Left ventricle myocardium inferior (tissue), 1 donor: ENCODE measurements at regions not wholly inside any gene's neighbourhood (a gene's known extent, or its start where the extent isn't known, plus 50 kb on each side); places are given as distances from the start of the nearest gene placed in this dataset.

ENCODE experiments used
- DNase-seq: peaks from one replicate; pipeline ENCODE4 v3.0.0-alpha.2; 2020
- H3K27ac ChIP-seq: fragments of 200-600 bp; replicated peaks from 2 replicates; pipeline ENCODE4 v1.8.0; 2021
- H3K27me3 ChIP-seq: fragments of 200-600 bp; 2 replicates; pipeline ENCODE4 v1.8.0; 2021; ENCODE audit warnings: low read depth
- H3K36me3 ChIP-seq: fragments of 200-600 bp; 2 replicates; pipeline ENCODE4 v1.8.0; 2021
- H3K4me1 ChIP-seq: fragments of 200-600 bp; 2 replicates; pipeline ENCODE4 v1.8.0; 2021
- H3K4me3 ChIP-seq: fragments of 200-600 bp; 2 replicates; pipeline ENCODE4 v1.8.0; 2021; ENCODE audit warnings: mild to moderate bottlenecking, moderate library complexity
- H3K9me3 ChIP-seq: fragments of 200-600 bp; replicated peaks from 2 replicates; pipeline ENCODE4 v1.8.0; 2021
- CTCF ChIP-seq: fragments of 200-600 bp; IDR thresholded peaks from 2 replicates; pipeline ENCODE4 v1.8.0; 2021; ENCODE audit warnings: antibody characterized with exemption, mild to moderate bottlenecking, borderline replicate concordance
- intact Hi-C: fragments of 100-400 bp; cut with micrococcal nuclease; formaldehyde crosslinking; loops from one replicate; pipeline ENCODE4 v1.11.0; 2022
- donor health status: DM: no; HTN: yes; CAD: no; lungs with severe emphysema.

GRCh38 chr16:25443994-25444393 lies 186.3 kb upstream of the ZKSCAN2 start:
- H3K36me3 ChIP-seq = no peaks in the 10 kb centered on the region
- H3K4me3 ChIP-seq = no peak overlapping the region
- H3K27ac ChIP-seq = no peak overlapping the region
- no peaks in the 10 kb centered on the region for H3K4me1 ChIP-seq
- no peak for TF ChIP-seq CTCF
- no peak for DNase-seq
- intact Hi-C loops = no loop called here
- H3K9me3 ChIP-seq = peaks cover 21% of the 10 kb centered on the region
- peaks cover 14% of the 10 kb centered on the region for H3K27me3 ChIP-seq

GRCh38 chr16:25434064-25434463 lies 176.4 kb upstream of the ZKSCAN2 start:
- intact Hi-C loops = no loop called here
- peaks cover 2% of the 10 kb centered on the region for H3K9me3 ChIP-seq
- peaks cover 6% of the 10 kb centered on the region for H3K27me3 ChIP-seq
- TF ChIP-seq CTCF = no peak
- no peak overlapping the region for H3K27ac ChIP-seq
- DNase-seq = no peak
- H3K4me3 ChIP-seq = no peak overlapping the region
- H3K4me1 ChIP-seq = no peaks in the 10 kb centered on the region
- no peaks in the 10 kb centered on the region for H3K36me3 ChIP-seq

- H3K27ac ChIP-seq = no peak overlapping the region
- TF ChIP-seq CTCF = no peak
- peaks cover 8% of the 10 kb centered on the region for H3K9me3 ChIP-seq
- intact Hi-C loops = no loop called here
- DNase-seq = no peak
- H3K36me3 ChIP-seq = no peaks in the 10 kb centered on the region
- H3K27me3 ChIP-seq = peaks cover 6% of the 10 kb centered on the region
- H3K4me3 ChIP-seq = no peak overlapping the region
- H3K4me1 ChIP-seq = no peaks in the 10 kb centered on the region
Measured at GRCh38 chr16:25433388-25433787, 175.7 kb upstream of the ZKSCAN2 start.

GRCh38 chr16:25431472-25431871 lies 173.8 kb upstream of the ZKSCAN2 start:
- TF ChIP-seq CTCF = no peak
- no peak overlapping the region for H3K27ac ChIP-seq
- no peak for DNase-seq
- peaks cover 22% of the 10 kb centered on the region for H3K9me3 ChIP-seq
- H3K4me1 ChIP-seq = no peaks in the 10 kb centered on the region
- H3K27me3 ChIP-seq = peaks cover 6% of the 10 kb centered on the region
- H3K36me3 ChIP-seq = no peaks in the 10 kb centered on the region
- H3K4me3 ChIP-seq = no peak overlapping the region
- intact Hi-C loops = no loop called here

- Histone ChIP-seq H3K9me3 (peaks cover 22% of the 10 kb centered on the region), H3K36me3 (no peaks in the 10 kb centered on the region), H3K27me3 (peaks cover 6% of the 10 kb centered on the region), H3K4me3 (no peak overlapping the region), H3K4me1 (no peaks in the 10 kb centered on the region), H3K27ac (no peak overlapping the region)
- no peak for TF ChIP-seq CTCF
- DNase-seq = no peak
- intact Hi-C loops = no loop called here
Measured at GRCh38 chr16:25426829-25427228, 169.2 kb upstream of the ZKSCAN2 start.

GRCh38 chr16:25419681-25420080 lies 162.0 kb upstream of the ZKSCAN2 start:
- DNase-seq = no peak
- no peaks in the 10 kb centered on the region for H3K36me3 ChIP-seq
- H3K27me3 ChIP-seq = peaks cover 6% of the 10 kb centered on the region
- no peak for TF ChIP-seq CTCF
- H3K4me1 ChIP-seq = no peaks in the 10 kb centered on the region
- H3K9me3 ChIP-seq = no peaks in the 10 kb centered on the region
- no peak overlapping the region for H3K4me3 ChIP-seq
- intact Hi-C loops = no loop called here
- H3K27ac ChIP-seq = no peak overlapping the region
